ENCODE measurements at regions not wholly inside any gene's neighbourhood (a gene's known extent, or its start where the extent isn't known, plus 50 kb on each side); places are given as distances from the start of the nearest gene placed in this dataset.

GRCh38 chr2:155218945-155219344 is 520.5 kb downstream of the KCNJ3 start:
- TF ChIP-seq CTCF (conservative IDR thresholded peaks at IDR 0.05; ENCODE audit: low read depth, low read length) (no peak), EZH2 (IDR thresholded peaks at IDR 0.05; ENCODE audit: low read length, unreplicated experiment) (no peak)
